ENCODE measurements at regions not wholly inside any gene's neighbourhood (a gene's known extent, or its start where the extent isn't known, plus 50 kb on each side); places are given as distances from the start of the nearest gene placed in this dataset.

DNA sequence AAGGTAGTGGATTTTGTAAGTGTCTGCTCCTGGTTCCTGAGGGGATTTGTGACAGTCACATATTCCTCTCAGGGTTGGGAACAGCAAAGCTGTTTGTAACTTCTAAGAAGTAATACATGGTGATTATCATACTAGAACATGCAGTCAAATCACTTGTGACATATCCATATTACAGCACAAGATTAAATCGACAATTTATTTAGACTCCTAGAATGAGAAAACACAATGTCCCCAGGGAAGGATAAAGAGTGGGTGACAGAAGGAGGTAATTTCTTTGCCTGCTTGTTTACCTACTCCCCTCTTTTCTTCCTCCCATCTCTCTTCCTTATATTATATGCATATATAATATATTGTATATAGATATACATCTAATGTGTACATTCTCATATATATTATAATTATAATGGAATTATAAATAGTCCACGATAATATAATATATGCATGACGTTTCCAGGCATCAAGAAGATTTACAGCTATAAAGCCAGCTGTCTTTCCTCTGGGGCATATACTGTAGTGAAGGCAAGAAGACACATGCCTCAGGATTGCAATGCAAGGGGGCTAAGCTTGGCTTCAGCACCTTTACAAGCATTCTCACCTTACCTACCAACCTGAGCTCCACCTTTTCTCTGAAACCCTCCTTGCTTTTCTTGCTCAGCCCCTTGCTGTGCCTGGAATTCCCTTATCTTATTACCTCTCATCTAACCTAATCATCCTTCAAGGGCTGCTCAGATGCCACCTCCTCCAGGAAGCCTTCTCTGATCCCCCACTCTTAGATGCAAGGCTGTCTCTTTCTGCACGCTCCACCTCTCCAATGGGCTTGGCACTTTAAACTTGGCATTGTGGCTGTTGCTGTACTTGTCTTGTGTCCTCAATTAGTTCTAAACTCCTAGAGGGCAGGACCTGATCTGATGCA lies 73.1 kb upstream of the PIAS1 start:
- ATAC-seq (ENCODE audit: low FRiP score) (no peak), DNase-seq (no peak)
- no peak overlapping the region for H3K27ac ChIP-seq (ENCODE audit: low read depth in 1 of 2, low read length in 2 of 2)
- H3K9me3 ChIP-seq (ENCODE audit: control insufficient read depth, low read length): no peaks in the 10 kb centered on the region
- intact Hi-C loops (cut with DNase I): no loop called here
- no peak overlapping the region for H3K4me3 ChIP-seq (ENCODE audit: low read length in 2 of 2)
- H3K4me1 ChIP-seq (ENCODE audit: control insufficient read depth in 1 of 2, insufficient read depth in 2 of 2, low read length in 2 of 2): no peaks in the 10 kb centered on the region
- 89% methylated on average over 4 of the region's 4 CpGs for WGBS, 2 donors
- H3K27me3 ChIP-seq (ENCODE audit: control insufficient read depth in 1 of 2, insufficient read depth in 2 of 2, low read length in 1 of 2): no peaks in the 10 kb centered on the region
- no peaks in the 10 kb centered on the region for H3K36me3 ChIP-seq (ENCODE audit: control insufficient read depth in 1 of 2, insufficient read depth in 2 of 2, low read length in 1 of 2)

DNA sequence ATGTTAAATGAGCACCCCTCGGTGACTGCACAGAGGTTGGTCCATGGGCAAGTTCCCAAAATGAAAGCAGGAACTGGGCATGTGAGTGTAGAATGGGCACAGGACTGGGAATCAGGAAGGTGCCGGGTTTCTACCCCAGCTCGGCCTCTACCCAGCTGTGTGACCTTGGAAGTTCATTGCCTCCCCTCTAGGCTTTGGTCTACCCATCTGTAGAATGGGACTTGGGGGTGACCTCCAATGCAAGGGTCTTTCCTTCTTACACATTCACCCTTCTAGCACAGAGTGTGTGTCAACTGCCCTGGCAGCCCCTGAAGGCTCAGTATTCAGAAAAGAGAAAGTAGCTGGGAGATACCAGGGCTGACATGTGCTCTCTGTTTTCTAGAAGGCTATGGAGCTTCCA lies 72.3 kb upstream of the PIAS1 start:
- intact Hi-C loops (cut with DNase I): no loop called here
- 86 to 90% methylated on average over 3 of the region's 3 CpGs for whole genome bisulfite sequencing, 2 donors

DNA sequence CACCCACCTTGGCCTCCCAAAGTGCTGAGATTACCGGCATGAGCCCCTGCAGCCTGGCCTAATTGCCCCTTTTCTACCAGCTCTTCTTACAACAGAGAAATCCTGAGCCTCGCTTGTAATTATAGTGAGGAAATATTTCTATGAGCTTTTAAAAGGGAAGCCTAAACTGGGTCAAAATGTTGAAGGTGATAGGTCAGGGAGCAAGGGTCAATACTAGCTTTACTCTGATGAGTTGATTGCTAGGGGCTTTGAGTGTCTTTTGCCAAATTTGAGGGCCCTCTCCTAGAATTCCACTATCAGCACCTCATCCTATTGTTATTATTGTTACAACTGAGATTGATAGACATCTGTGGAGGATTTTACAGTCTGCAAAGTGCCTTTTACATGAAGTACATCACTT lies 62.4 kb upstream of the PIAS1 start:
- Histone ChIP-seq H3K27ac (ENCODE audit: low read depth in 1 of 2, low read length in 2 of 2) (no peak overlapping the region), H3K36me3 (ENCODE audit: control insufficient read depth in 1 of 2, insufficient read depth in 2 of 2, low read length in 1 of 2) (no peaks in the 10 kb centered on the region), H3K4me1 (ENCODE audit: control insufficient read depth in 1 of 2, insufficient read depth in 2 of 2, low read length in 2 of 2) (no peaks in the 10 kb centered on the region), H3K27me3 (ENCODE audit: control insufficient read depth in 1 of 2, insufficient read depth in 2 of 2, low read length in 1 of 2) (peaks cover 0 to 2% of the 10 kb centered on the region in 2 donors), H3K9me3 (ENCODE audit: control insufficient read depth, low read length) (no peaks in the 10 kb centered on the region), H3K4me3 (ENCODE audit: low read length in 2 of 2) (no peak overlapping the region)
- 99 to 100% methylated on average over 2 of the region's 2 CpGs for WGBS, 2 donors
- intact Hi-C loops (cut with DNase I): no loop called here
- no peak for ATAC-seq (ENCODE audit: low FRiP score)
- no peak for DNase-seq

More for the DNA sequence above, 72.3 kb upstream of the PIAS1 start:
- Histone ChIP-seq H3K27ac (ENCODE audit: low read depth in 1 of 2, low read length in 2 of 2) (no peak overlapping the region), H3K4me3 (ENCODE audit: low read length in 2 of 2) (no peak overlapping the region), H3K4me1 (ENCODE audit: control insufficient read depth in 1 of 2, insufficient read depth in 2 of 2, low read length in 2 of 2) (no peaks in the 10 kb centered on the region), H3K36me3 (ENCODE audit: control insufficient read depth in 1 of 2, insufficient read depth in 2 of 2, low read length in 1 of 2) (no peaks in the 10 kb centered on the region), H3K9me3 (ENCODE audit: control insufficient read depth, low read length) (no peaks in the 10 kb centered on the region), H3K27me3 (ENCODE audit: control insufficient read depth in 1 of 2, insufficient read depth in 2 of 2, low read length in 1 of 2) (no peaks in the 10 kb centered on the region)
- DNase-seq: no peak
- ATAC-seq (ENCODE audit: low FRiP score): no peak

DNA sequence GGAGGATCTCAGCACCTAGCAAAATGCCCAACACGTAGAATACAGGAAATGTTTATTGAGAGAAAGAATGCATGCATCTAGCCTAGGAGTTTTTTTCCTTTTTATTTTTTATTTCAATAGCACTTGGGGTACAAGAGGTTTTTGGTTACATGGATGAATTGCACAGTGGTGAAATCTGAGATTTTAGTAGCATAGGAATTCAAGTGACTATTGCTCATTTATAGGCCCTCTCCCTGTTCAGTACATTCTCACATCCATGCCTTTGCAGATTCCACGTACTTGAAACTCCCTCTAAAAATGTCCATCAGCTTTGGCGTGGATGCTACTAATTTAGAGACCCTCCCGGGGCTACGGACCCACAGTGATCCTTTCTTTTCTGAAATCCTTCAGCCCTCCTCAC lies 61.7 kb upstream of the PIAS1 start:
- Histone ChIP-seq H3K9me3 (ENCODE audit: control insufficient read depth, low read length) (no peaks in the 10 kb centered on the region), H3K4me3 (ENCODE audit: low read length in 2 of 2) (no peak overlapping the region), H3K27me3 (ENCODE audit: control insufficient read depth in 1 of 2, insufficient read depth in 2 of 2, low read length in 1 of 2) (peaks cover 0 to 2% of the 10 kb centered on the region in 2 donors), H3K4me1 (ENCODE audit: control insufficient read depth in 1 of 2, insufficient read depth in 2 of 2, low read length in 2 of 2) (no peaks in the 10 kb centered on the region), H3K27ac (ENCODE audit: low read depth in 1 of 2, low read length in 2 of 2) (no peak overlapping the region), H3K36me3 (ENCODE audit: control insufficient read depth in 1 of 2, insufficient read depth in 2 of 2, low read length in 1 of 2) (no peaks in the 10 kb centered on the region)
- intact Hi-C loops (cut with DNase I): no loop called here
- DNase-seq: no peak
- ATAC-seq (ENCODE audit: low FRiP score): no peak
- 93 to 96% methylated on average over 5 of the region's 5 CpGs for WGBS, 2 donors

DNA sequence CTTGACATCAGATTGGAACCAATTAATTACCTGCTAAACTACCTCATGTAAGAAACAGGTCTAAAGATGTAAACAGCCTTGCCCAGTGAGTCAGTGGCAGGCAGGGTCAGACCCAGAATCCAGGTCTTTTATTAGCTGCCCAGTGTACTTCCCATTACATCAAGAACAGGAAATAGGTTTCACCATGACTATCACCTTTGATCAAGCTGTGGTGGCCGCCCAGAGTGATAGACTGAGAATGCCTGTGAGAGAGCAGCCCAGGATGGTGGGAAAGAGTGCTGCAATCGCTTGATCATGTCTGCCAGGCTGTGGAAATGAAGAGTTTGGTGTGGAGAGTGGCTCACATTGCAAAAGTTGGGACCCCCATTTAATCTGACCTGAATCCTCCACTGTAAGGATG lies 61.3 kb upstream of the PIAS1 start:
- Histone ChIP-seq H3K27me3 (ENCODE audit: control insufficient read depth in 1 of 2, insufficient read depth in 2 of 2, low read length in 1 of 2) (peaks cover 0 to 2% of the 10 kb centered on the region in 2 donors), H3K4me3 (ENCODE audit: low read length in 2 of 2) (no peak overlapping the region), H3K27ac (ENCODE audit: low read depth in 1 of 2, low read length in 2 of 2) (no peak overlapping the region), H3K4me1 (ENCODE audit: control insufficient read depth in 1 of 2, insufficient read depth in 2 of 2, low read length in 2 of 2) (no peaks in the 10 kb centered on the region), H3K9me3 (ENCODE audit: control insufficient read depth, low read length) (no peaks in the 10 kb centered on the region), H3K36me3 (ENCODE audit: control insufficient read depth in 1 of 2, insufficient read depth in 2 of 2, low read length in 1 of 2) (no peaks in the 10 kb centered on the region)
- WGBS, 2 donors: 95 to 97% methylated on average over 2 of the region's 2 CpGs
- DNase-seq: no peak
- intact Hi-C loops (cut with DNase I): no loop called here
- no peak for ATAC-seq (ENCODE audit: low FRiP score)

DNA sequence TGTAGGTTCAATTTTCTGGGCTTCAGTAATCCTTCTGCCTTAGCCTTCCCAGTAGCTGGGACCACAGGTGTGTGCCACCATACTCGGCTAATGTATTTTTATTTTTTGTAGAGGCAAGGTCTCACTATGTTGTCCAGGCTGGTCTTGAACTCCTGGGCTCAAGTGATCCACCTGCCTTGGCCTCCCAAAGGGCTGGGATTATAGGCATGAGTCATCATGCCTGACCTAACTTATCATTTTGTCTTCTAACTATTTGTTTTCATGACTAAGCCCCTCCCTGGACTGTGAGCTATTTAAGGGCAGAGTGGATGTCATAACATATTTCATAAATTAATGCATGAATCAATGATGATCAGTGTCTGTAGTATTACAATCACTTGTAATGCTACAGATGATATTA lies 56.1 kb upstream of the PIAS1 start:
- Histone ChIP-seq H3K27ac (ENCODE audit: low read depth in 1 of 2, low read length in 2 of 2) (no peak overlapping the region), H3K4me1 (ENCODE audit: control insufficient read depth in 1 of 2, insufficient read depth in 2 of 2, low read length in 2 of 2) (peaks cover 0 to 3% of the 10 kb centered on the region in 2 donors), H3K27me3 (ENCODE audit: control insufficient read depth in 1 of 2, insufficient read depth in 2 of 2, low read length in 1 of 2) (no peaks in the 10 kb centered on the region), H3K36me3 (ENCODE audit: control insufficient read depth in 1 of 2, insufficient read depth in 2 of 2, low read length in 1 of 2) (no peaks in the 10 kb centered on the region), H3K4me3 (ENCODE audit: low read length in 2 of 2) (no peak overlapping the region), H3K9me3 (ENCODE audit: control insufficient read depth, low read length) (no peaks in the 10 kb centered on the region)
- no peak for DNase-seq
- ATAC-seq (ENCODE audit: low FRiP score): no peak
- intact Hi-C loops (cut with DNase I): no loop called here
- WGBS, 2 donors: 96 to 100% methylated on average over 1 of the region's 1 CpG

DNA sequence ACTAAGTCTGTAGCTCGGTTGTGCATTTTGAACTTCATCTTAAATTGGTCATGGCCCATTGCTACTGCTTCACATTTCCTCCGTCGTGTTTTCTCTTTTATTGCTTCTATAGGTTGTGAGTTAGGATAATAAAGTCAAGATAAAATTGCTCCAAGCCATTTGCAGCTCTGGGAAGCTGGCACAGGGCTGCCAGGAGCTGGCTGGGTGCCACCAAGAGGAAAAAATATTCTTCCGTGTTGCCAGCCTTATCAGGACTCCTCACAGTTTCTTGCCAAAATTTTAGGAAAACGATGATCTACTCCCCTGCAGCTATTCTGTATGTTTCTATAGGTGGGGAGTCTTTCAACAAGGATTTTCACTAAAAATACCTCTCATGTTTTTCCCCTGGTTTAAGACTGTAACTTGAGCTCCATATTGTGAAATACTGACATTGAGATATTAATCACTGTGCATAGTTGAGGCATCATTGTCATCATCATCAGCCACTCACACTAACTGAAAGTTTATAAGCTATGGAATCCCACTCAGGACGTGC lies 55.4 kb upstream of the PIAS1 start:
- Histone ChIP-seq H3K36me3 (ENCODE audit: control insufficient read depth in 1 of 2, insufficient read depth in 2 of 2, low read length in 1 of 2) (no peaks in the 10 kb centered on the region), H3K27me3 (ENCODE audit: control insufficient read depth in 1 of 2, insufficient read depth in 2 of 2, low read length in 1 of 2) (no peaks in the 10 kb centered on the region), H3K4me1 (ENCODE audit: control insufficient read depth in 1 of 2, insufficient read depth in 2 of 2, low read length in 2 of 2) (peaks cover 0 to 3% of the 10 kb centered on the region in 2 donors), H3K9me3 (ENCODE audit: control insufficient read depth, low read length) (no peaks in the 10 kb centered on the region), H3K27ac (ENCODE audit: low read depth in 1 of 2, low read length in 2 of 2) (no peak overlapping the region), H3K4me3 (ENCODE audit: low read length in 2 of 2) (no peak overlapping the region)
- 11% methylated on average over 6 of the region's 6 CpGs for WGBS, 2 donors
- no peak for DNase-seq
- intact Hi-C loops (cut with DNase I): no loop called here
- ATAC-seq (ENCODE audit: low FRiP score): no peak

DNA sequence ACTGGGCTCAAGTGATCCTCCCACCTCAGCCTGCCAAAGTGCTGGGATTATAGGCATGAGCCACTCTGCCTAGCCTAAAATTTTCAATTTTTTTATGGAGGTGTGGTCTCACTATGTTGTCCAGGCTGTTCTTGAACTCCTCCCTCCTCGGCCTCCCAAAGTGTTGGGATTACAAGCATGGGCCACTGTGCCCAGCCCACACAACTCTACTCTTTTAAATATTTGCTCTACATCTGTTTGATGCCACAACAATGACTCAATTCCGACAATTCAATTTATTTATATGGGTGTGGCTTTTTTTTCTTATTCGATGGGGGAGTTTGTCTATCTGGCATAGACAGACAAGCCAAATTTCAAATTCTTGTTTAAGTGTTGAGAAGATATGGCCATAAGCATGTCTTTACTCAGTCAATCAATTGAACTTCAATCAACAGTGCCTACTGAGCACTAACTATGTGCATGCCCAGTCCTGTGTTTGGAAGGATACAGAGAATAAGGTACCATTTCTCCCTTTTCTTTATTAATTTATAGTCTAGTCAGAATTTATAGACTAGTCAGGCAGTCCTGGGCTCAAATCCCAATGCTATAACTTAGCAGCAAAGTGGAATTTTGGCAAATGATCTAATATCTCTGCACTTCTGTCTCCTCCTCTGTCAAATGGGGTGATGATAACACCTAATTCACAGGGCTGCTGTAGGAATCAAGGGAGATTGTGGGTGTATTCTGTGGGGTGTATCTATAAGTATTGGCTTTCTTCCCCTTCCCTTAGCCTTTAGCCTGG lies 54.6 kb upstream of the PIAS1 start:
- H3K36me3 ChIP-seq (ENCODE audit: control insufficient read depth in 1 of 2, insufficient read depth in 2 of 2, low read length in 1 of 2): no peaks in the 10 kb centered on the region
- WGBS, 2 donors: 87 to 90% methylated on average over 3 of the region's 3 CpGs
- H3K27me3 ChIP-seq (ENCODE audit: control insufficient read depth in 1 of 2, insufficient read depth in 2 of 2, low read length in 1 of 2): no peaks in the 10 kb centered on the region
- H3K4me3 ChIP-seq (ENCODE audit: low read length in 2 of 2): no peak overlapping the region
- H3K9me3 ChIP-seq (ENCODE audit: control insufficient read depth, low read length): no peaks in the 10 kb centered on the region
- intact Hi-C loops (cut with DNase I): no loop called here
- no peak for DNase-seq
- ATAC-seq (ENCODE audit: low FRiP score): no peak
- peaks cover 0 to 3% of the 10 kb centered on the region in 2 donors for H3K4me1 ChIP-seq (ENCODE audit: control insufficient read depth in 1 of 2, insufficient read depth in 2 of 2, low read length in 2 of 2)
- no peak overlapping the region for H3K27ac ChIP-seq (ENCODE audit: low read depth in 1 of 2, low read length in 2 of 2)

Data from aorta (tissue), 5 donors.